ENCODE measurements at regions not wholly inside any gene's neighbourhood (a gene's known extent, or its start where the extent isn't known, plus 50 kb on each side); places are given as distances from the start of the nearest gene placed in this dataset.

DNA sequence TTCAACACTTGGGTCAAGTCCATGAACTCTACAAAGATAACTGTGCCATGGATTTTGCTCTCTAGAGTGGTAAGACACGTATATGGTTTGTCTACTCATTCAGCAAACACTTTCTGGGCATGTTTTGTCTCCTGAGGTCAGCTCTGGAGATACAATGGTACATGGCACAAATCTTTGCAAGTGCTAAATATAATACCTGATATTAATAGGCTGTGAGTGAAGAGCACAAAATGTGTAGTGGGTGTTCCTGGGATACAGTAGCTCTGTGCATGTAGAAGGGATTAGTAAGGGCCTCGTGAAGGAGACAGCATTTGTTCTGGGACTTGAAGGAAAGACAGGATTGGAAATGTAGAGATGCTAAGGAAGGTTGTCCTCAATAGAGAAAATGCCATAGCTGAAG lies 360.9 kb downstream of the BCKDHB start:
- intact Hi-C loops (cut with DNase I) = no loop called here
- 55% methylated on average over 2 of the region's 2 CpGs for WGBS (ENCODE audit: insufficient coverage, low coverage, low lambda C conversion rate, missing lambda C conversion rate)
- H3K9me3 ChIP-seq = no peaks in the 10 kb centered on the region
- H3K4me1 ChIP-seq = peaks cover 0 to 8% (median 3%) of the 10 kb centered on the region in 4 donors
- no peak overlapping the region for H3K27ac ChIP-seq
- no peaks in the 10 kb centered on the region for H3K27me3 ChIP-seq
- H3K36me3 ChIP-seq = no peaks in the 10 kb centered on the region
- no peak for ATAC-seq
- H3K4me3 ChIP-seq = no peak overlapping the region
- no peak for DNase-seq
- TF ChIP-seq CTCF (IDR thresholded peaks at IDR 0.05) = no peak
- no peak for TF ChIP-seq POLR2A (IDR thresholded peaks at IDR 0.05)

GRCh38 chr6:80466981-80467380 lies 360.5 kb downstream of the BCKDHB start:
- ATAC-seq (no peak), DNase-seq (no peak)
- intact Hi-C loops (cut with DNase I) = no loop called here
- Histone ChIP-seq H3K4me1 (peaks cover 0 to 8% (median 3%) of the 10 kb centered on the region in 4 donors), H3K27ac (no peak overlapping the region), H3K27me3 (no peaks in the 10 kb centered on the region), H3K9me3 (no peaks in the 10 kb centered on the region), H3K36me3 (no peaks in the 10 kb centered on the region), H3K4me3 (no peak overlapping the region)
- TF ChIP-seq POLR2A (IDR thresholded peaks at IDR 0.05) (no peak), CTCF (IDR thresholded peaks at IDR 0.05) (no peak)
- WGBS (ENCODE audit: insufficient coverage, low coverage, low lambda C conversion rate, missing lambda C conversion rate) = 79% methylated on average over 2 of the region's 2 CpGs

DNA sequence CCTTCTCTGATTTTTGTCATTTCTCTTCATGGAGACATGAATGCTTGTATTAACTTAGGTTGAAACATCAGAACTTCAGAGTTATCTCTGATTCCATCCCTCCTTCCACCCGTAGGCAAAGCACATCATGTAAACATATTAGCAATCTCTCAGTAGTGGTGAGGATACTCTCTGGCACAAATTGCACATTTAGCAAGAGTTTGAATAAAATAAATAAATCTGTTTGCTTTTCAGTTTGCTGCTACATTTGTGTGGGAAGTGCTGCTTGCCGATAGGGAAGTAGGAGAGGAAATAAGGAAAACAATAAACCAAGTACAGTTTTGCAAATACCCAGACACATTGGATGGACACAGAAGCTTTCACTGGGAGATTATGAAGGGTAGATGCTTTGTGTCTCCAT lies 359.0 kb downstream of the BCKDHB start:
- Histone ChIP-seq H3K27ac (no peak overlapping the region), H3K36me3 (no peaks in the 10 kb centered on the region), H3K4me1 (peaks cover 0 to 8% (median 3%) of the 10 kb centered on the region in 4 donors), H3K27me3 (no peaks in the 10 kb centered on the region), H3K9me3 (no peaks in the 10 kb centered on the region), H3K4me3 (no peak overlapping the region)
- DNase-seq = no peak
- 24% methylated on average over 2 of the region's 2 CpGs for WGBS (ENCODE audit: insufficient coverage, low coverage, low lambda C conversion rate, missing lambda C conversion rate)
- TF ChIP-seq CTCF (IDR thresholded peaks at IDR 0.05) (no peak), POLR2A (IDR thresholded peaks at IDR 0.05) (no peak)
- intact Hi-C loops (cut with DNase I) = no loop called here
- peak; percentile 79 to 90 (median 84) for ATAC-seq

GRCh38 chr6:80464901-80465300 lies 358.4 kb downstream of the BCKDHB start:
- intact Hi-C loops (cut with DNase I) = no loop called here
- H3K4me3 ChIP-seq = no peak overlapping the region
- no peaks in the 10 kb centered on the region for H3K9me3 ChIP-seq
- no peak for TF ChIP-seq POLR2A (IDR thresholded peaks at IDR 0.05)
- no peak for TF ChIP-seq CTCF (IDR thresholded peaks at IDR 0.05)
- no peaks in the 10 kb centered on the region for H3K36me3 ChIP-seq
- no peaks in the 10 kb centered on the region for H3K27me3 ChIP-seq
- no peak overlapping the region for H3K27ac ChIP-seq
- H3K4me1 ChIP-seq = peaks cover 0 to 8% (median 3%) of the 10 kb centered on the region in 4 donors
- DNase-seq (no peak), ATAC-seq (peak in 1 of 4 donors; percentile 15)

- H3K4me1 ChIP-seq = peaks cover 0 to 2% (median 1%) of the 10 kb centered on the region in 4 donors
- no peaks in the 10 kb centered on the region for H3K36me3 ChIP-seq
- ATAC-seq (no peak), DNase-seq (no peak)
- H3K27me3 ChIP-seq = no peaks in the 10 kb centered on the region
- intact Hi-C loops (cut with DNase I) = no loop called here
- TF ChIP-seq CTCF (IDR thresholded peaks at IDR 0.05) (no peak), POLR2A (IDR thresholded peaks at IDR 0.05) (no peak)
- no peak overlapping the region for H3K4me3 ChIP-seq
- H3K27ac ChIP-seq = no peak overlapping the region
- H3K9me3 ChIP-seq = no peaks in the 10 kb centered on the region
Measured at GRCh38 chr6:80463197-80463596, 356.7 kb downstream of the BCKDHB start.
